ENCODE measurements at regions not wholly inside any gene's neighbourhood (a gene's known extent, or its start where the extent isn't known, plus 50 kb on each side); places are given as distances from the start of the nearest gene placed in this dataset.

GRCh38 chr10:23693925-23694324, 255.1 kb downstream of the OTUD1 start:
- Histone ChIP-seq H3K36me3 (no peaks in the 10 kb centered on the region), H3K27ac (no peak overlapping the region), H3K9me3 (no peaks in the 10 kb centered on the region), H3K4me3 (no peak overlapping the region), H3K27me3 (peaks cover 38 to 72% of the 10 kb centered on the region in 2 donors), H3K4me1 (peaks cover 4 to 21% of the 10 kb centered on the region in 2 donors)
- no peak for TF ChIP-seq CTCF (IDR thresholded peaks at IDR 0.05)
- intact Hi-C loops (cut with DNase I) = no loop called here
- ATAC-seq (no peak), DNase-seq (peak in 1 of 4 donors; percentile 65)

GRCh38 chr10:23694446-23694920, 255.6 kb downstream of the OTUD1 start:
- no peak for ATAC-seq
- intact Hi-C loops (cut with DNase I) = no loop called here
- DNase-seq = peak in 3 of 4 donors; percentile 16 to 68 (median 32)
- Histone ChIP-seq H3K27ac (no peak overlapping the region), H3K36me3 (no peaks in the 10 kb centered on the region), H3K27me3 (peaks cover 38 to 72% of the 10 kb centered on the region in 2 donors), H3K9me3 (no peaks in the 10 kb centered on the region), H3K4me1 (peaks cover 4 to 21% of the 10 kb centered on the region in 2 donors), H3K4me3 (peak overlapping the region in 1 of 2 donors; percentile 12)
- TF ChIP-seq CTCF (IDR thresholded peaks at IDR 0.05) = no peak

- intact Hi-C loops (cut with DNase I) = no loop called here
- Histone ChIP-seq H3K4me3 (peak overlapping the region in 1 of 2 donors; percentile 12), H3K36me3 (no peaks in the 10 kb centered on the region), H3K27me3 (peaks cover 38 to 66% of the 10 kb centered on the region in 2 donors), H3K9me3 (no peaks in the 10 kb centered on the region), H3K27ac (no peak overlapping the region), H3K4me1 (peaks cover 4 to 21% of the 10 kb centered on the region in 2 donors)
- no peak for TF ChIP-seq CTCF (IDR thresholded peaks at IDR 0.05)
- ATAC-seq (no peak), DNase-seq (peak in 2 of 4 donors; percentile 13 to 64)
Measured at GRCh38 chr10:23694921-23695824, 256.3 kb downstream of the OTUD1 start.

- intact Hi-C loops (cut with DNase I) = no loop called here
- TF ChIP-seq CTCF (IDR thresholded peaks at IDR 0.05) = no peak
- H3K36me3 ChIP-seq = no peaks in the 10 kb centered on the region
- H3K4me3 ChIP-seq = no peak overlapping the region
- H3K27me3 ChIP-seq = peaks cover 38 to 64% of the 10 kb centered on the region in 2 donors
- peaks cover 4 to 21% of the 10 kb centered on the region in 2 donors for H3K4me1 ChIP-seq
- no peak for DNase-seq
- H3K27ac ChIP-seq = no peak overlapping the region
- no peaks in the 10 kb centered on the region for H3K9me3 ChIP-seq
- ATAC-seq = no peak
Measured at GRCh38 chr10:23695825-23696420, 257.0 kb downstream of the OTUD1 start.

GRCh38 chr10:23696476-23696875, 257.6 kb downstream of the OTUD1 start:
- Histone ChIP-seq H3K9me3 (no peaks in the 10 kb centered on the region), H3K27me3 (peaks cover 38 to 64% of the 10 kb centered on the region in 2 donors), H3K4me1 (peaks cover 4 to 21% of the 10 kb centered on the region in 2 donors), H3K27ac (no peak overlapping the region), H3K36me3 (no peaks in the 10 kb centered on the region), H3K4me3 (no peak overlapping the region)
- peak; percentile 19 for ATAC-seq
- intact Hi-C loops (cut with DNase I) = no loop called here
- DNase-seq = no peak
- no peak for TF ChIP-seq CTCF (IDR thresholded peaks at IDR 0.05)
